ENCODE measurements at regions not wholly inside any gene's neighbourhood (a gene's known extent, or its start where the extent isn't known, plus 50 kb on each side); places are given as distances from the start of the nearest gene placed in this dataset.

DNA sequence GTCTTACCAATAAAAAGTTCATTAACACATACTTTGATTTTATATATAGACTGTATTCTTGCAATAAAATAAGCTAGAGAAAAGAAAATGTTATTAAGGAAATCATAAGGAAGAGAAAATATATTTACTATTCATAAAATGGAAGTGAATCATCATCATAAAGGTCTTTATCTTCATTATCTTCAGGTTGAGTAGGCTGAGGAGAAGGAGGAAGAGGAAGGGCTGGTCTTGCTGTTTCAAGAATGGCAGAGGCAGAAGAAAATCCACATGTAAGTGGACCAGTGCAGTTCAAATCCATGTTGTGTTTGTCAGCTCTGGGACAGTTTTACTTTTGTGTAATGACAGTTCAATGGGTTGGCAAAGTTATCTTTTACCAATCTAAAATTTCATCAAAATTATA is 609.1 kb upstream of the ANKRD30A start:
- Histone ChIP-seq H3K9me3 (no peaks in the 10 kb centered on the region), H3K4me1 (no peaks in the 10 kb centered on the region), H3K36me3 (no peaks in the 10 kb centered on the region), H3K9ac (ENCODE audit: low read depth in 2 of 2, low read length in 2 of 2) (no peak overlapping the region), H3K27ac (no peak overlapping the region), H3K4me3 (no peak overlapping the region), H3K27me3 (no peaks in the 10 kb centered on the region)
- intact Hi-C loops (cut with DNase I), result no loop called here
- DNase-seq, result no peak
- TF ChIP-seq CTCF (IDR thresholded peaks at IDR 0.05), result no peak

GRCh38 chr10:36515319-36515718 is 610.1 kb upstream of the ANKRD30A start:
- H3K9me3 ChIP-seq, result no peaks in the 10 kb centered on the region
- TF ChIP-seq CTCF (IDR thresholded peaks at IDR 0.05), result no peak
- intact Hi-C loops (cut with DNase I), result no loop called here

GRCh38 chr10:36507715-36508114 is 617.7 kb upstream of the ANKRD30A start:
- Histone ChIP-seq H3K4me3 (no peak overlapping the region), H3K9ac (ENCODE audit: low read depth in 2 of 2, low read length in 2 of 2) (no peak overlapping the region), H3K27ac (no peak overlapping the region), H3K36me3 (no peaks in the 10 kb centered on the region), H3K27me3 (no peaks in the 10 kb centered on the region), H3K9me3 (no peaks in the 10 kb centered on the region), H3K4me1 (no peaks in the 10 kb centered on the region)
- intact Hi-C loops (cut with DNase I), result no loop called here
- no peak for TF ChIP-seq CTCF (IDR thresholded peaks at IDR 0.05)
- DNase-seq, result no peak

More at GRCh38 chr10:36515319-36515718, 610.1 kb upstream of the ANKRD30A start:
- no peak overlapping the region for H3K4me3 ChIP-seq
- H3K9ac ChIP-seq (ENCODE audit: low read depth in 2 of 2, low read length in 2 of 2), result no peak overlapping the region
- DNase-seq, result no peak
- H3K27me3 ChIP-seq, result no peaks in the 10 kb centered on the region
- H3K27ac ChIP-seq, result no peak overlapping the region
- no peaks in the 10 kb centered on the region for H3K36me3 ChIP-seq
- H3K4me1 ChIP-seq, result no peaks in the 10 kb centered on the region

- H3K4me3 ChIP-seq, result no peak overlapping the region
- H3K27ac ChIP-seq, result no peak overlapping the region
- DNase-seq, result no peak
- H3K9me3 ChIP-seq, result no peaks in the 10 kb centered on the region
- H3K27me3 ChIP-seq, result no peaks in the 10 kb centered on the region
- no peaks in the 10 kb centered on the region for H3K36me3 ChIP-seq
- no peaks in the 10 kb centered on the region for H3K4me1 ChIP-seq
- intact Hi-C loops (cut with DNase I), result no loop called here
- H3K9ac ChIP-seq (ENCODE audit: low read depth in 2 of 2, low read length in 2 of 2), result no peak overlapping the region
- TF ChIP-seq CTCF (IDR thresholded peaks at IDR 0.05), result no peak
These were observed 618.5 kb upstream of the ANKRD30A start for GRCh38 chr10:36506697-36507496.

DNA sequence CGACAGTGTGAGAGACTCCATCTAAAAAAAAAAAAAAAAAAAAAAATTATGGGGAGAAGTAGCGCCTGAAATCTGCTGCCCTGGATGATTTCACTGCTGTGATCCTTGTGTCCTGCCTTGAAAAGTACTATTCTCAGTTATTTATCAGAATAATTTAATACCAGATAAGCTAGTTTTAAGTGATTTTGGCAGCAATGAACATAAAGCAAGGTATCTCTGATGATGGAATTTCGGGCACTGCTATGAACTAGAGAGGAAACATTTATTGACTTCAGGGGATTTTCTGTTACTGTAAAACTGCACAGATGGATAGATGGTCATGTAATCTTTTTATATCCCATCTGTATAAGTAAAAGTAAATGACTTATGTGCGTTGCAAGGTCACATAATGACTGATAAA is 619.1 kb upstream of the ANKRD30A start:
- no peak overlapping the region for H3K9ac ChIP-seq (ENCODE audit: low read depth in 2 of 2, low read length in 2 of 2)
- H3K27ac ChIP-seq, result no peak overlapping the region
- no peak overlapping the region for H3K4me3 ChIP-seq
- intact Hi-C loops (cut with DNase I), result no loop called here
- no peaks in the 10 kb centered on the region for H3K9me3 ChIP-seq
- H3K27me3 ChIP-seq, result no peaks in the 10 kb centered on the region
- H3K4me1 ChIP-seq, result no peaks in the 10 kb centered on the region
- TF ChIP-seq CTCF (IDR thresholded peaks at IDR 0.05), result no peak
- no peaks in the 10 kb centered on the region for H3K36me3 ChIP-seq
- no peak for DNase-seq
